Central memory CD8-positive, alpha-beta T cell (primary cell): ENCODE measurements at regions not wholly inside any gene's neighbourhood (a gene's known extent, or its start where the extent isn't known, plus 50 kb on each side); places are given as distances from the start of the nearest gene placed in this dataset.

Experiments
- ATAC-seq: fragments of 150-1000 bp; cut with Tn5 transposase; replicated peaks from 2 replicates; pipeline ENCODE4 v1.10.0; 2022; ENCODE audit warnings: mild to moderate bottlenecking, moderate FRiP score, moderate number of reproducible peaks; ENCODE audit not compliant: poor library complexity, severe bottlenecking; ENCODE audit errors: extremely low read depth
- DNase-seq, 2 donors: peaks; one replicate each; pipeline ENCODE4 v3.0.0; 2021; ENCODE audit warnings: low spot score in 2 of 2
- H3K27ac Mint-ChIP-seq: one replicate; pipeline ENCODE4 v1.8.0; 2022; ENCODE audit warnings: low read depth, mild to moderate bottlenecking, moderate library complexity, mixed read lengths
- H3K27me3 Mint-ChIP-seq: one replicate; pipeline ENCODE4 v1.8.0; 2022; ENCODE audit warnings: mixed read lengths
- H3K36me3 Mint-ChIP-seq: one replicate; pipeline ENCODE4 v1.8.0; 2022; ENCODE audit warnings: mild to moderate bottlenecking, moderate library complexity, mixed read lengths; ENCODE audit not compliant: insufficient read depth
- H3K4me1 Mint-ChIP-seq: one replicate; pipeline ENCODE4 v1.8.0; 2022; ENCODE audit warnings: mixed read lengths
- H3K4me3 Mint-ChIP-seq: one replicate; pipeline ENCODE4 v1.8.0; 2022; ENCODE audit warnings: mild to moderate bottlenecking, moderate library complexity, mixed read lengths
- H3K9me3 Mint-ChIP-seq: one replicate; pipeline ENCODE4 v1.8.0; 2022; ENCODE audit warnings: mixed read lengths

- DNase-seq (no peak), ATAC-seq (no peak)
- H3K27ac Mint-ChIP-seq = no peak overlapping the region
- H3K27me3 Mint-ChIP-seq = peaks cover 35% of the 10 kb centered on the region
- H3K4me3 Mint-ChIP-seq = no peak overlapping the region
- H3K9me3 Mint-ChIP-seq = no peaks in the 10 kb centered on the region
- H3K4me1 Mint-ChIP-seq = no peaks in the 10 kb centered on the region
- H3K36me3 Mint-ChIP-seq = no peaks in the 10 kb centered on the region
Observed at GRCh38 chr11:11068113-11068512, 210.3 kb upstream of the ZBED5 start.

GRCh38 chr11:11065396-11065795, 207.5 kb upstream of the ZBED5 start:
- H3K4me3 Mint-ChIP-seq = no peak overlapping the region
- H3K9me3 Mint-ChIP-seq = no peaks in the 10 kb centered on the region
- no peaks in the 10 kb centered on the region for H3K4me1 Mint-ChIP-seq
- no peak overlapping the region for H3K27ac Mint-ChIP-seq
- no peak for DNase-seq
- no peaks in the 10 kb centered on the region for H3K36me3 Mint-ChIP-seq
- H3K27me3 Mint-ChIP-seq = peaks cover 20% of the 10 kb centered on the region
- no peak for ATAC-seq

- Mint-ChIP-seq H3K4me1 (no peaks in the 10 kb centered on the region), H3K4me3 (no peak overlapping the region), H3K27ac (no peak overlapping the region), H3K27me3 (peaks cover 49% of the 10 kb centered on the region), H3K9me3 (peaks cover 15% of the 10 kb centered on the region), H3K36me3 (no peaks in the 10 kb centered on the region)
- DNase-seq (no peak), ATAC-seq (no peak)
Observed at GRCh38 chr11:11057472-11057854, 199.6 kb upstream of the ZBED5 start.

GRCh38 chr11:11056749-11057471, 199.1 kb upstream of the ZBED5 start:
- no peaks in the 10 kb centered on the region for H3K4me1 Mint-ChIP-seq
- no peaks in the 10 kb centered on the region for H3K36me3 Mint-ChIP-seq
- peaks cover 49% of the 10 kb centered on the region for H3K27me3 Mint-ChIP-seq
- no peak overlapping the region for H3K27ac Mint-ChIP-seq
- H3K9me3 Mint-ChIP-seq = peaks cover 15% of the 10 kb centered on the region
- no peak overlapping the region for H3K4me3 Mint-ChIP-seq
- DNase-seq = no peak
- no peak for ATAC-seq

- Mint-ChIP-seq H3K4me1 (no peaks in the 10 kb centered on the region), H3K27ac (no peak overlapping the region), H3K9me3 (peaks cover 15% of the 10 kb centered on the region), H3K36me3 (no peaks in the 10 kb centered on the region), H3K4me3 (no peak overlapping the region), H3K27me3 (peaks cover 49% of the 10 kb centered on the region)
- DNase-seq (no peak), ATAC-seq (no peak)
Observed at GRCh38 chr11:11056316-11056715, 198.5 kb upstream of the ZBED5 start.

GRCh38 chr11:11047851-11048610, 190.2 kb upstream of the ZBED5 start:
- H3K36me3 Mint-ChIP-seq = peaks cover 2% of the 10 kb centered on the region
- H3K9me3 Mint-ChIP-seq = no peaks in the 10 kb centered on the region
- no peaks in the 10 kb centered on the region for H3K4me1 Mint-ChIP-seq
- ATAC-seq = no peak
- H3K27ac Mint-ChIP-seq = no peak overlapping the region
- H3K27me3 Mint-ChIP-seq = no peaks in the 10 kb centered on the region
- no peak for DNase-seq
- H3K4me3 Mint-ChIP-seq = no peak overlapping the region

- Mint-ChIP-seq H3K4me1 (no peaks in the 10 kb centered on the region), H3K4me3 (no peak overlapping the region), H3K9me3 (no peaks in the 10 kb centered on the region), H3K27me3 (no peaks in the 10 kb centered on the region), H3K36me3 (peaks cover 2% of the 10 kb centered on the region), H3K27ac (no peak overlapping the region)
- DNase-seq = no peak
- ATAC-seq = no peak
Observed at GRCh38 chr11:11046781-11047180, 188.9 kb upstream of the ZBED5 start.

- no peak overlapping the region for H3K27ac Mint-ChIP-seq
- H3K27me3 Mint-ChIP-seq = no peaks in the 10 kb centered on the region
- peaks cover 2% of the 10 kb centered on the region for H3K36me3 Mint-ChIP-seq
- no peak overlapping the region for H3K4me3 Mint-ChIP-seq
- H3K4me1 Mint-ChIP-seq = no peaks in the 10 kb centered on the region
- ATAC-seq (no peak), DNase-seq (no peak)
- no peaks in the 10 kb centered on the region for H3K9me3 Mint-ChIP-seq
Observed at GRCh38 chr11:11045156-11045930, 187.5 kb upstream of the ZBED5 start.

GRCh38 chr11:11044137-11044855, 186.4 kb upstream of the ZBED5 start:
- no peak for DNase-seq
- Mint-ChIP-seq H3K27ac (no peak overlapping the region), H3K9me3 (no peaks in the 10 kb centered on the region), H3K36me3 (peaks cover 2% of the 10 kb centered on the region), H3K4me3 (no peak overlapping the region), H3K27me3 (no peaks in the 10 kb centered on the region), H3K4me1 (no peaks in the 10 kb centered on the region)
- ATAC-seq = no peak

GRCh38 chr11:11043721-11044120, 185.9 kb upstream of the ZBED5 start:
- ATAC-seq = no peak
- Mint-ChIP-seq H3K4me1 (no peaks in the 10 kb centered on the region), H3K36me3 (peaks cover 2% of the 10 kb centered on the region)

GRCh38 chr11:11039208-11039965, 181.5 kb upstream of the ZBED5 start:
- DNase-seq (no peak), ATAC-seq (no peak)
- Mint-ChIP-seq H3K9me3 (no peaks in the 10 kb centered on the region), H3K4me3 (no peak overlapping the region), H3K4me1 (no peaks in the 10 kb centered on the region), H3K27ac (no peak overlapping the region), H3K36me3 (no peaks in the 10 kb centered on the region), H3K27me3 (peaks cover 15% of the 10 kb centered on the region)

More at GRCh38 chr11:11043721-11044120, 185.9 kb upstream of the ZBED5 start:
- Mint-ChIP-seq H3K27ac (no peak overlapping the region), H3K9me3 (no peaks in the 10 kb centered on the region), H3K4me3 (no peak overlapping the region), H3K27me3 (no peaks in the 10 kb centered on the region)
- DNase-seq = no peak

GRCh38 chr11:11038782-11039181, 180.9 kb upstream of the ZBED5 start:
- DNase-seq = no peak
- H3K27ac Mint-ChIP-seq = no peak overlapping the region

More at GRCh38 chr11:11038782-11039181, 180.9 kb upstream of the ZBED5 start:
- no peak for ATAC-seq
- no peaks in the 10 kb centered on the region for H3K9me3 Mint-ChIP-seq
- H3K27me3 Mint-ChIP-seq = peaks cover 21% of the 10 kb centered on the region
- no peaks in the 10 kb centered on the region for H3K4me1 Mint-ChIP-seq
- H3K4me3 Mint-ChIP-seq = no peak overlapping the region
- no peaks in the 10 kb centered on the region for H3K36me3 Mint-ChIP-seq
